ENCODE measurements at regions not wholly inside any gene's neighbourhood (a gene's known extent, or its start where the extent isn't known, plus 50 kb on each side); places are given as distances from the start of the nearest gene placed in this dataset.

DNA sequence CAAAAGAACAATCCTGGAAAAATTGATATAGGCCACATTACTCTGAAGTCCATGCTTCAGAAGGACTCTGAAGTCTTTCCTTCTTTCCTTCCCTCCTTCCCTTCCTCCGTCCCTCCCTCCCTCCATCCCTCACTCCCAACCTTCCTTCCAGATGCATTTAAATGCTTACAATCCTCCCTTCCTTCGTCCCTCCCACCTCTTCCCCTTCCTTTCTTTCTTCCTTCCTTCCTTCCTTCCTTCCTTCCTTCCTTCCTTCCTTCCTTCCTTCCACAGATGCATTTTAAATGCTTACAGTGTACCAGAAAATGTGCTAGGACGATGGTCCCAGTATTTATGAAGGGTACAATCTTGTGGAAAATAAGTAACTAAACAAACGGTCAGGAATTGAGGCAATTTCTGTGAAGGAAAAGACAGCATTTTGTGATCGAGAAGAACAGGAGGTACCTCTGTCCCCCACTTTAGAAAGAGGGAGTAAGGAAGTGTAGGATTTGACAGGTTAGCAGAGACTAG, 181.3 kb upstream of the TUT7 start:
- ATAC-seq (ENCODE audit: low FRiP score) (no peak), DNase-seq (ENCODE audit: low spot score) (no peak)
- TF ChIP-seq, protein P1, sequence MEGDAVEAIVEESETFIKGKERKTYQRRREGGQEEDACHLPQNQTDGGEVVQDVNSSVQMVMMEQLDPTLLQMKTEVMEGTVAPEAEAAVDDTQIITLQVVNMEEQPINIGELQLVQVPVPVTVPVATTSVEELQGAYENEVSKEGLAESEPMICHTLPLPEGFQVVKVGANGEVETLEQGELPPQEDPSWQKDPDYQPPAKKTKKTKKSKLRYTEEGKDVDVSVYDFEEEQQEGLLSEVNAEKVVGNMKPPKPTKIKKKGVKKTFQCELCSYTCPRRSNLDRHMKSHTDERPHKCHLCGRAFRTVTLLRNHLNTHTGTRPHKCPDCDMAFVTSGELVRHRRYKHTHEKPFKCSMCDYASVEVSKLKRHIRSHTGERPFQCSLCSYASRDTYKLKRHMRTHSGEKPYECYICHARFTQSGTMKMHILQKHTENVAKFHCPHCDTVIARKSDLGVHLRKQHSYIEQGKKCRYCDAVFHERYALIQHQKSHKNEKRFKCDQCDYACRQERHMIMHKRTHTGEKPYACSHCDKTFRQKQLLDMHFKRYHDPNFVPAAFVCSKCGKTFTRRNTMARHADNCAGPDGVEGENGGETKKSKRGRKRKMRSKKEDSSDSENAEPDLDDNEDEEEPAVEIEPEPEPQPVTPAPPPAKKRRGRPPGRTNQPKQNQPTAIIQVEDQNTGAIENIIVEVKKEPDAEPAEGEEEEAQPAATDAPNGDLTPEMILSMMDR (IDR thresholded peaks at IDR 0.05), result no peak

DNA sequence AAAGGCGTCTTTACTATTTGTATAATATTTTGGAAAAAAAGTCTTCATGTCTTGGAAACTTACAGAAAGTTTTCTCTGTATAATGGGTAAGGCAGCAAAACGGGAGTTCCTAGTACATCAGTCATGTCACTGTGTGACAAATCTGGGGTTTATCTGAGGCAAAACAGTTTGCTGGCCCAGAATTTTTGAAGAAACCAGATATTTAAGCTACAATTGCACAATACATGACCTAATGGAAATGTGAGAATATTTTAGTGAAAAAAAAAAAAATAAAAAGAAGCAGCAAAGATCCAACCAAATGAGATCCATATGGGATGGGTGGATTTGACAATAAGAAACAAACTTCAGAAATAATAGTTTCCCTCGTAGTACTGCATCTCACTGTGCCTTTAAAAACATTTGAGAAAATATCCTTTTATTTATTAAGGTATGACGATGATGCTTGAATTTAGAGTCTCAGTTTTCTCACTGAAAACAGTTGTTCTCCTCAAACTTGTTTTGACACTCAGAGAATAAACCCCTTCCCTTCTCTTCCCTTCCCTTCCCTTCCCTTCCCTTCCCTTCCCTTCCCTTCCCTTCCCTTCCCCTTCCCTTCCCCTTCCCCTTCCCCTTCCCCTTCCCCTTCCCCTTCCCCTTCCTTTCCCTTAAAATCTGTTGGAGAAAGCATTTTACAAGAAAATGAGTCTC, 180.5 kb upstream of the TUT7 start:
- no peak for DNase-seq (ENCODE audit: low spot score)
- ATAC-seq (ENCODE audit: low FRiP score), result peak; percentile 54
- TF ChIP-seq, protein P1 (IDR thresholded peaks at IDR 0.05), result no peak

DNA sequence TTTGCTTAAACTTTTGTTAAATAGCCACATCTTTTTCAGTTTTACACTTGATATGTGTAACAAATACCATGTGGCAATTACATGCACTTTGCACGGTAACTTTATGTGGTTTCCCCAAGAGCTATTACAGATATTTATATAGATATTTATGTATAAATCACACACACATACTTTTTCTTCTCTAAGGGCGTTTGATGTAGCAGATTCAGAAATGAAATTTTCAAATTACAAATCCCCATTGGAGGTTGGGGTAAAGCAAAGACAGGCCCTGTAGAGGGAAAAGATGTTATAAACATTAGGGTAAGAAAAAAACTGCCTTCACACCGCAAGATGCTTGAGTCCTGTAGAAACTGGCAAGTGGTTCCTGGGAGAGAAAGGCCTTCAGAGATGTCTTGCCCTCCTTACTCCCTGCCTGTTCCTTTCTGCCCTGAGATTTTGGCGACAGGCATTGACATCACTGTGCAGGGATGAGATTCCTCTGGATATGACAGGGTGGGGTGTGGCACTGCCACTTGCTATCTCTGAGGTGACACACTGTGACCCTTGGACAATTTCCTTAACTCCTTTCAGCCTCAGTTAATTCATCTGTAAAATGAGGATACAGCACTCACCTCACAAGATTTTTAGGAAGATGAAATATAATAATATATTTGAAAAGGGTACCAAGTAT, 177.9 kb upstream of the TUT7 start:
- TF ChIP-seq, protein P1 (IDR thresholded peaks at IDR 0.05), result no peak
- ATAC-seq (ENCODE audit: low FRiP score) (no peak), DNase-seq (ENCODE audit: low spot score) (no peak)

DNA sequence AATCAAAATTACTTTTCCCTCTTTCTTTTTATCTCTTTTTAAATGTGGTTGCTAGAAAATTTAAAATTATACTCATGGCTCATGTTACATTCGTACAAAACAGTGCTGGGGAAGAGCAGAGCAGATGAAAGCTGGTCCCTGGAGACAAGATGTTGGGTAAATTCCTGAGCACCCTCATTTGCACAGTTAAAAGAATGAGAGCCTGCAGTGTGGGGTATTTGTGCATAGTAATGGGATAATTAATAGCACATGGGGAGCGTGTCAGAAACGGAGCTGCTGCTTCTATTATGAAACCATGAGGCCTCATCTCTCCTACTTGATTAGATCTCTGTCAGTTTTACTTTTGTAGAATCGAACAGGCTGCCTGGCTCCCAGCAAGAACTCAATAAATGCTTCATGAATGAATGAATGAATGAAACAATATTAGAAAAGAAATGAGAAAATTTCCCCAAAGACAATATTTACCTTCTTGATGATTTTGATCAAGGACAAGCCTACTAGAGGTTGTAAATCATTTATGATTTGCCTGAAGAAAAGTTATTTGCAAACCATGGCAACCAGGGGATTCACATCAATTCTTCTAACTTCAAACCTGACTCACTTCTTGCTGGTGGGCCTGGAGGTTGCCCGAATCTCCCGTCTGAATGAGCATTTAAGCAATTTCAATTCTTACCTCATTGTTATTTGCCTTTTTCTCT, 177.2 kb upstream of the TUT7 start:
- no peak for ATAC-seq (ENCODE audit: low FRiP score)
- TF ChIP-seq, protein P1 (IDR thresholded peaks at IDR 0.05), result no peak
- DNase-seq (ENCODE audit: low spot score), result no peak

DNA sequence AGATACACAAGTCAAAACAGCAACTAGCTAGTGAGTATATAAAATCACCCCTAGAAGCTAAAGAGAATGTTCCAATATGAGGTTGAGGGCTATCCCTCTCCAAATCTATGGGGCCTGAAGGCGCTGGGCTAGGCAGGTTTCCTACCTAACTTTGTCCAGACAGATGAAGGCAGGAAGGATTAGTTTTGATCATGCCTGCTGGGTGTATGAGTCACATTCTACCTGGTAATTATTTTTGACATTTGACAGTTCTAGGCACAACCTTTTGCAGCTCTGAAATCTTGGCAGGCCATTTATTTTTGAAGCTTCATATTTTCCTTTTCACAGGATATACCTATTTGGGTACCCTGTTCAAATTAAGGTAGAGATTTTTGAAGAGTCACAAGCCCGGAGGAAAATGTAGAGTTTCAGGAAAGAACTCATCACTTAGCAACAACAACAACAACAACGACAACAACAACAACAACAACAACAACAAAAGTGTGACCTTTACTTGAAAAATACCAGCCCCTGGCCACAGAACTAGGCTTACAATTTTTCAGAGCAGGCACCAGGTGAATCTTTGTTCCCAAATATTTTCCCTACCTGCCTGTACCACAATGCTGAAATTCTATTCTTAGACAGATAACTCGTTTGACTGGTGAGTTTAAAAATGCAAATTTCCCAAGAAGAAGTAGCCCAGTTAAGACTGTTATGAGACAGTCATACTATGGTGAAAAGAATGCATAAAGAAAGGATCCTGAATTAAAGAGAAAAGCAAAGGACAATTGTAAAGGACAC, 175.5 kb upstream of the TUT7 start:
- DNase-seq (ENCODE audit: low spot score) (no peak), ATAC-seq (ENCODE audit: low FRiP score) (no peak)
- TF ChIP-seq, protein P1 (IDR thresholded peaks at IDR 0.05), result no peak

DNA sequence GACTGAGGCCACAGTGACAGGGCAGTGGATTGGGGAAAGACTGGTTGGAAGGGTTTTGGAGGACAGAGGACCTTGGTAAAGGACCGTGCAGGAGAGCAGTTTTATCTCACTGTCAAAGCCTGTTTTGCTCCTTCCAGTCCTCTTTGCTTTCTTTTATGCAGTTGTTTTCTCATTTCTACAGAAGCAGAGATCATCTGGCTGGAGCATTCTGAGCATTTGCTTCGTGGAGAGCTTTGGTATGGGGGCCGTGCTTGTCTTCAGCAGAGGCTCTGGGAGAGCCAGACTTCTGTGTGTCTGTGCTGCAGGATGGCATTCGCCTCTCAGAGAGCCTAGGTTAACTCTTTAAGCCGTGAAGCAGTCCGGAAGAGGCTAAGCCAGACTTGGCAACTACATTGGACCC, 171.8 kb upstream of the TUT7 start:
- ATAC-seq (ENCODE audit: low FRiP score) (no peak), DNase-seq (ENCODE audit: low spot score) (no peak)
- TF ChIP-seq, protein P1 (IDR thresholded peaks at IDR 0.05), result no peak
